ENCODE measurements at regions not wholly inside any gene's neighbourhood (a gene's known extent, or its start where the extent isn't known, plus 50 kb on each side); places are given as distances from the start of the nearest gene placed in this dataset.
"Not testable (repeated sequence)": the region's sequence is repeated elsewhere in the genome, so short reads cannot be mapped to it uniquely, and the experiment has no call there.

GRCh38 chr7:39758234-39758970 lies 135.0 kb downstream of the RALA start:
- ChIA-PET POLR2A (no interaction called here), CTCF (interaction anchor here (0.6 kb wide), 1 partner anchor 179 kb away, joined by 5 read pairs; no protein-coding TSS in a partner anchor)
- Histone ChIP-seq H3K4me3 (ENCODE audit: low read depth in 2 of 2, low read length in 2 of 2) (no peak overlapping the region), H3K27me3 (ENCODE audit: control insufficient read depth, insufficient read depth, low read length) (no peaks in the 10 kb centered on the region), H3K36me3 (ENCODE audit: control insufficient read depth, insufficient read depth, low read length) (no peaks in the 10 kb centered on the region), H3K27ac (ENCODE audit: low read length) (no peak overlapping the region), H3K9me3 (ENCODE audit: control insufficient read depth, insufficient read depth, low read depth, low read length) (no peaks in the 10 kb centered on the region), H3K4me1 (ENCODE audit: control insufficient read depth, insufficient read depth, low read length) (no peaks in the 10 kb centered on the region)
- DNase-seq (ENCODE audit: low read depth, low spot score) (no peak), ATAC-seq (no peak)
- in situ Hi-C loops (cut with HindIII; ENCODE audit: low pct_unique_long_range_greater_than_20kb, low sequenced_read_pairs): no loop called here
- no TSS peak for BruUV-seq (replicated peaks)
- intact Hi-C loops (cut with micrococcal nuclease; ENCODE audit: unreplicated experiment): no loop called here
- TF ChIP-seq CTCF (IDR thresholded peaks at IDR 0.05) (no peak), POLR2AphosphoS5 (IDR thresholded peaks at IDR 0.05; ENCODE audit: low read depth, low read length) (no peak), SIN3A (IDR thresholded peaks at IDR 0.05; ENCODE audit: borderline replicate concordance, insufficient read depth, low read depth, low read length) (no peak), TCF7L2 (IDR thresholded peaks at IDR 0.05; ENCODE audit: low read depth, low read length) (no peak)
- TF ChIP-seq, protein P1, sequence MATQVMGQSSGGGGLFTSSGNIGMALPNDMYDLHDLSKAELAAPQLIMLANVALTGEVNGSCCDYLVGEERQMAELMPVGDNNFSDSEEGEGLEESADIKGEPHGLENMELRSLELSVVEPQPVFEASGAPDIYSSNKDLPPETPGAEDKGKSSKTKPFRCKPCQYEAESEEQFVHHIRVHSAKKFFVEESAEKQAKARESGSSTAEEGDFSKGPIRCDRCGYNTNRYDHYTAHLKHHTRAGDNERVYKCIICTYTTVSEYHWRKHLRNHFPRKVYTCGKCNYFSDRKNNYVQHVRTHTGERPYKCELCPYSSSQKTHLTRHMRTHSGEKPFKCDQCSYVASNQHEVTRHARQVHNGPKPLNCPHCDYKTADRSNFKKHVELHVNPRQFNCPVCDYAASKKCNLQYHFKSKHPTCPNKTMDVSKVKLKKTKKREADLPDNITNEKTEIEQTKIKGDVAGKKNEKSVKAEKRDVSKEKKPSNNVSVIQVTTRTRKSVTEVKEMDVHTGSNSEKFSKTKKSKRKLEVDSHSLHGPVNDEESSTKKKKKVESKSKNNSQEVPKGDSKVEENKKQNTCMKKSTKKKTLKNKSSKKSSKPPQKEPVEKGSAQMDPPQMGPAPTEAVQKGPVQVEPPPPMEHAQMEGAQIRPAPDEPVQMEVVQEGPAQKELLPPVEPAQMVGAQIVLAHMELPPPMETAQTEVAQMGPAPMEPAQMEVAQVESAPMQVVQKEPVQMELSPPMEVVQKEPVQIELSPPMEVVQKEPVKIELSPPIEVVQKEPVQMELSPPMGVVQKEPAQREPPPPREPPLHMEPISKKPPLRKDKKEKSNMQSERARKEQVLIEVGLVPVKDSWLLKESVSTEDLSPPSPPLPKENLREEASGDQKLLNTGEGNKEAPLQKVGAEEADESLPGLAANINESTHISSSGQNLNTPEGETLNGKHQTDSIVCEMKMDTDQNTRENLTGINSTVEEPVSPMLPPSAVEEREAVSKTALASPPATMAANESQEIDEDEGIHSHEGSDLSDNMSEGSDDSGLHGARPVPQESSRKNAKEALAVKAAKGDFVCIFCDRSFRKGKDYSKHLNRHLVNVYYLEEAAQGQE (IDR thresholded peaks at IDR 0.05; ENCODE audit: insufficient read depth in 1 of 2, low read depth in 2 of 2, low read length in 1 of 2): no peak

DNA sequence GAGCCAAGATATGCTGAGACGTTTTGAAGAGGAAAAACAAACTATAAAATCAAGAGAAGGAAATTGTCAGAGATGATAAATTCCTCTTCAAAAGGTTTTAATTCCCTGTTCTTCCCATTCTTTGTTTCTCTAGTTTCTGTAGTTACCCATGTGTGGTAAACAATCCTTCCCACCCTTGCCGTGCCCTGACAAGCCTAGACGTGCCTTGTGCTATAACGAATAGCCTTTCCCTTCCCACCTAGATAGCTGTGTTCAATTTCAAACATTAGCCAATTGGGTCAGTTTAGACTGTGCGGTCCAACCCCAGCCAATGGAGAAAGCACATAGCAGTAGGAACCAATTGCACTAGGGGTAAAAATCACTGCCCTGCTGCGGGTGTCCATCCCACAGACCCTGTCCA lies 138.1 kb downstream of the RALA start:
- Histone ChIP-seq H3K4me1 (ENCODE audit: control insufficient read depth, insufficient read depth, low read length) (no peaks in the 10 kb centered on the region), H3K27me3 (ENCODE audit: control insufficient read depth, insufficient read depth, low read length) (no peaks in the 10 kb centered on the region), H3K4me3 (ENCODE audit: low read depth in 2 of 2, low read length in 2 of 2) (no peak overlapping the region), H3K27ac (ENCODE audit: low read length) (no peak overlapping the region), H3K36me3 (ENCODE audit: control insufficient read depth, insufficient read depth, low read length) (no peaks in the 10 kb centered on the region), H3K9me3 (ENCODE audit: control insufficient read depth, insufficient read depth, low read depth, low read length) (no peaks in the 10 kb centered on the region)
- no TSS peak for BruUV-seq (replicated peaks)
- POLR2A ChIA-PET: no interaction called here
- CTCF ChIA-PET: no interaction called here
- in situ Hi-C loops (cut with HindIII; ENCODE audit: low pct_unique_long_range_greater_than_20kb, low sequenced_read_pairs): no loop called here
- no peak for DNase-seq (ENCODE audit: low read depth, low spot score)
- no peak for ATAC-seq
- intact Hi-C loops (cut with micrococcal nuclease; ENCODE audit: unreplicated experiment): no loop called here
- TF ChIP-seq CTCF (IDR thresholded peaks at IDR 0.05): no peak
- TF ChIP-seq TCF7L2 (IDR thresholded peaks at IDR 0.05; ENCODE audit: low read depth, low read length): no peak
- no peak for TF ChIP-seq POLR2AphosphoS5 (IDR thresholded peaks at IDR 0.05; ENCODE audit: low read depth, low read length)
- no peak for TF ChIP-seq SIN3A (IDR thresholded peaks at IDR 0.05; ENCODE audit: borderline replicate concordance, insufficient read depth, low read depth, low read length)
- TF ChIP-seq, protein P1 (IDR thresholded peaks at IDR 0.05; ENCODE audit: insufficient read depth in 1 of 2, low read depth in 2 of 2, low read length in 1 of 2): no peak

DNA sequence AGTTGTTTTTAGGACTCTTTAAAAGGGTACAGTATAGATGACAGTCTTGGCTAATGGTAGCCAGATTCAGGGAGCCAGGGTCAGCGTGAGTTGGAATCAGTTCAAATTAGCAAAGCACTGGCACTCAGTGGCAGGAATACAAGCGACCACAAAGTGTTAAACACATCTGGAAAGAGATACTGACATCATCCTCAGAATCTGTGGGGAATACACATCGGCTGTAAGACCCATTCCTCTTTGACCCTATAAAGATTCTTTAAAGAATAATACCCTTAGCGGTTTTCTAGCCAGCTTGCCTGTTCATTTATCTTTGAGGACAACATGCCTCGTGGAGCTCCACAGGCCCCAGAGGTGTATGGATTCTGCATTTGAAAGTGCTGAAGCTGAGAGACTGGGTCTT lies 139.1 kb downstream of the RALA start:
- DNase-seq (ENCODE audit: low read depth, low spot score); in situ Hi-C loops (cut with HindIII; ENCODE audit: low pct_unique_long_range_greater_than_20kb, low sequenced_read_pairs); H3K4me1 ChIP-seq (ENCODE audit: control insufficient read depth, insufficient read depth, low read length); H3K4me3 ChIP-seq (ENCODE audit: low read depth in 2 of 2, low read length in 2 of 2); POLR2A ChIA-PET; H3K27me3 ChIP-seq (ENCODE audit: control insufficient read depth, insufficient read depth, low read length); H3K27ac ChIP-seq (ENCODE audit: low read length); H3K9me3 ChIP-seq (ENCODE audit: control insufficient read depth, insufficient read depth, low read depth, low read length); intact Hi-C loops (cut with micrococcal nuclease; ENCODE audit: unreplicated experiment); BruUV-seq (replicated peaks); H3K36me3 ChIP-seq (ENCODE audit: control insufficient read depth, insufficient read depth, low read length); ATAC-seq: not testable (repeated sequence)
- CTCF ChIA-PET: interaction anchor here (0.5 kb wide), 1 partner anchor 38 kb away, joined by 3 read pairs; no protein-coding TSS in a partner anchor

Data from Panc1 (cell line).